Esophagus muscularis mucosa (tissue), 3 donors: ENCODE measurements at regions not wholly inside any gene's neighbourhood (a gene's known extent, or its start where the extent isn't known, plus 50 kb on each side); places are given as distances from the start of the nearest gene placed in this dataset.

Source experiments
- POLR2AphosphoS5 ChIP-seq, 2 donors: sonication (generic); formaldehyde crosslinking; IDR thresholded peaks; one replicate each; pipeline ENCODE4 v1.6.1; 2017; ENCODE audit warnings: antibody characterized with exemption in 2 of 2
- TF ChIP-seq, protein P1 (sequence below), 3 experiments: fragments of 200-600 bp in 2 of 3; fragments of 450-650 bp in 1 of 3; sonication (generic) in 2 of 3; IDR thresholded peaks; one replicate each; pipeline ENCODE4 v1.5.1; 2017 to 2019; ENCODE audit warnings: antibody characterized with exemption in 3 of 3, mild to moderate bottlenecking in 2 of 3, moderate library complexity in 1 of 3

GRCh38 chr18:71815305-71815704 lies 728.8 kb downstream of the CBLN2 start:
- TF ChIP-seq, protein P1, sequence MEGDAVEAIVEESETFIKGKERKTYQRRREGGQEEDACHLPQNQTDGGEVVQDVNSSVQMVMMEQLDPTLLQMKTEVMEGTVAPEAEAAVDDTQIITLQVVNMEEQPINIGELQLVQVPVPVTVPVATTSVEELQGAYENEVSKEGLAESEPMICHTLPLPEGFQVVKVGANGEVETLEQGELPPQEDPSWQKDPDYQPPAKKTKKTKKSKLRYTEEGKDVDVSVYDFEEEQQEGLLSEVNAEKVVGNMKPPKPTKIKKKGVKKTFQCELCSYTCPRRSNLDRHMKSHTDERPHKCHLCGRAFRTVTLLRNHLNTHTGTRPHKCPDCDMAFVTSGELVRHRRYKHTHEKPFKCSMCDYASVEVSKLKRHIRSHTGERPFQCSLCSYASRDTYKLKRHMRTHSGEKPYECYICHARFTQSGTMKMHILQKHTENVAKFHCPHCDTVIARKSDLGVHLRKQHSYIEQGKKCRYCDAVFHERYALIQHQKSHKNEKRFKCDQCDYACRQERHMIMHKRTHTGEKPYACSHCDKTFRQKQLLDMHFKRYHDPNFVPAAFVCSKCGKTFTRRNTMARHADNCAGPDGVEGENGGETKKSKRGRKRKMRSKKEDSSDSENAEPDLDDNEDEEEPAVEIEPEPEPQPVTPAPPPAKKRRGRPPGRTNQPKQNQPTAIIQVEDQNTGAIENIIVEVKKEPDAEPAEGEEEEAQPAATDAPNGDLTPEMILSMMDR (IDR thresholded peaks at IDR 0.05) = no peak
- TF ChIP-seq POLR2AphosphoS5 (IDR thresholded peaks at IDR 0.05) = no peak
